NCI-H2227 treated with DMSO at 0.1 percent for 48 hours (cell line): ENCODE measurements at regions not wholly inside any gene's neighbourhood (a gene's known extent, or its start where the extent isn't known, plus 50 kb on each side); places are given as distances from the start of the nearest gene placed in this dataset.
"Not testable (repeated sequence)": the region's sequence is repeated elsewhere in the genome, so short reads cannot be mapped to it uniquely, and the experiment has no call there.

Experiments
- DNase-seq: peaks from one replicate; lab custom pipeline; 2025; lab: John Stamatoyannopoulos, UW

DNA sequence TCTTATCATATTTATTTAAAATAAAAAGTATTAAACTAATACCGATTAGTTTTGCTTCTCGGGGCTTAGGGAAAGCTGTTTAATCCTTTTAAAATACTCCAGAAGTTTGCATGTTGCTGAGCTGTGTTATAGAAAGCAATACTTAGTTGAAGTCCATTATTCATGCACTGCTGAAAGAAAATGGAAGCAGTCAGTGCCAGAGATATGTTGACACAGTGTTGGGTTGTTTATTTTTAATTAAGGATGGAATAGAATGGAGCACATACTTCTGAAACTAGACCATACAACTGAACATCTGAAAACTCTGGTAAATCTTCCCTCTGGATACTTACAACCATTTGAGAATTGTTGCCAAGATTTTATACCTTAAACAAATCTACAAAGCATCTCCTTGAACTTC is 282.7 kb upstream of the CCDC179 start:
- no peak for DNase-seq

DNA sequence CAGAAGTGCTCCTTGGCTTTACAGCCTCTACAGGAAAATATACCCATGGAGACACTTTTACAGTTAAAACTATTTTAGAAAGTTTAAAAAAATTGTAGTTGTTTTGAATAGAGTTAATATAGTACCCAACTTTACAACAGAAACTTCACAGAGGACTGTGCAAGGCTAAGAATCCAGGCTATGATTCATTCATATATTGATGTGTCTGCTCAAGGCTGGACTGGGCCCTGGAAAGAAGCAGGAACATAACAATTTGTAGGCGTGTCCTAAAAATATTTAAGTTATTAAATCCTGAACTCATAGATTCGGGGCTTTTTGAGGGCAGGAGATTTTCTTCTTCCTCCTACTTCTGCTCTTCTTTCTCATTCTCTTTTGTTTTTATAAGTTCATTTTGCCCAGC is 291.5 kb upstream of the CCDC179 start:
- DNase-seq: no peak

DNA sequence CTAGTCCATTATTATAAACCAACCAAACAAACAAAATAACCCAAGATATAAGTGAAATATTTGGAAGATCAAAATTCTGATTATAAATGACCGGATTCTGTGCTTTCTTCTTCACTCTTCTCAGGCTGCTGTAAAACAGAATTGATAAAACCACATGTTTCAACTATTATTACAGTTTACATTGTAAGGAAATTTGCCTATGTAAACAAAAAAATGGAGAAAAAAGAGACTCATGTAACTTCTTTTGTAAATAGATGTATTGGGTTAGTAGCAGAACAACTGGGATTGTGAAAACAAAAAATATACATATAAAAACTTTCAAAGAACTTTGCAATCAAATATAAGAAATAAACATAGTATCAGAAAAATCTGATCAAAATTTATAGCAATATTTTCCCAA is 295.2 kb upstream of the CCDC179 start:
- no peak for DNase-seq

DNA sequence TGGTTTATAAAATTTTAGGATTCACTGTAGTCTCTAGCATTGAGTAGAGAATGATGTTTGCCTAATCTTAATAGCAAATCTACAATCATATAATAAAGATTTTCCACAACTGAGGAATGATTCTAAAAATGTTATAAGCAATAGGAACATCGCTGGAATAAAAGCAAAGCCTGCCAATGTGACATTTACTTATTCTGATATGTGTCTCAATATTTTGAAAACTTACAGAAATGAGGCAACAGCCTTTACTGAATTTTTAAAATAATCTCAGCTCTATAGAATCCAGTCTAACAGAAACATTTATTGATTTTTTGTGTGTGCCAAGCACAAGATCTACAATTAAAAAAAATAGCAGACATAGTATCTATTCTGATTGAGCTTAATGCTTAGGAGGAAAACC is 303.7 kb upstream of the CCDC179 start:
- no peak for DNase-seq

DNA sequence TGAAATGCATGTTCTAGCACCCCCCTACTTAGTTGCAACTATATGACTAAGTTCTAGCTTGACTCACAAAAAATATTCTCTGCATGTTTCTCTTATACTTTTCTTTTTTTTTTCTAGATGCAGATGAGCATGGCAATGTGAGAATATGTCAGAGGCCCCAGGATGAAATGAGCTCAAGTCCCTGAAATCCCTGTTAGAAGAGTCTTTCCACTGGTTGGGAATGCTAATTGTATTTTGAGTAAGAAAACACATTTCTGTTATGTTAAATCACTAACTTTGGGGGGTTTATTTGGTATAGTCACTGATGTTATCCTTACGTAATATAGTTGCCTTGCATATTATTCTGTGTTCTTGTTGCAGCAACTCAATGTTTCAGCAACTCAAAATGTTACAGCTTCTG is 306.1 kb upstream of the CCDC179 start:
- no peak for DNase-seq

DNA sequence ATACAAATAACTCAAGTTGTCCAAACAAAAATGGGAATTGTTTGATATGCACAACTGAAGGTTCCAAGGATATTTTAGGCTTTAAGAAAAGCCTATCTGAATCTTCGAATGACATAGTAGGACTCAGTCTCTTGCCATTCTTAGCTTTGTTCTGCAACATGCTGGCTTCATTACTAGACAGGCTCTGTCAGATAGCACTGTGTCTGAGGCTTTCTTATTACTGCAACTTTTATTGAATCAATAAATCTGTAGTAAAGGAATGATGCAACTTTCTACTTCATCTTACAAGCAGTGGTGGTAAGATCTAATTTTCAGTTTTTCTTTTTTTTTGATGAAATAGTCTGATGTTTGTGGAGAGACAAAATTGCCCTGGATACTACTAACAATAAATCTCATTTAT is 319.3 kb upstream of the CCDC179 start:
- no peak for DNase-seq

DNA sequence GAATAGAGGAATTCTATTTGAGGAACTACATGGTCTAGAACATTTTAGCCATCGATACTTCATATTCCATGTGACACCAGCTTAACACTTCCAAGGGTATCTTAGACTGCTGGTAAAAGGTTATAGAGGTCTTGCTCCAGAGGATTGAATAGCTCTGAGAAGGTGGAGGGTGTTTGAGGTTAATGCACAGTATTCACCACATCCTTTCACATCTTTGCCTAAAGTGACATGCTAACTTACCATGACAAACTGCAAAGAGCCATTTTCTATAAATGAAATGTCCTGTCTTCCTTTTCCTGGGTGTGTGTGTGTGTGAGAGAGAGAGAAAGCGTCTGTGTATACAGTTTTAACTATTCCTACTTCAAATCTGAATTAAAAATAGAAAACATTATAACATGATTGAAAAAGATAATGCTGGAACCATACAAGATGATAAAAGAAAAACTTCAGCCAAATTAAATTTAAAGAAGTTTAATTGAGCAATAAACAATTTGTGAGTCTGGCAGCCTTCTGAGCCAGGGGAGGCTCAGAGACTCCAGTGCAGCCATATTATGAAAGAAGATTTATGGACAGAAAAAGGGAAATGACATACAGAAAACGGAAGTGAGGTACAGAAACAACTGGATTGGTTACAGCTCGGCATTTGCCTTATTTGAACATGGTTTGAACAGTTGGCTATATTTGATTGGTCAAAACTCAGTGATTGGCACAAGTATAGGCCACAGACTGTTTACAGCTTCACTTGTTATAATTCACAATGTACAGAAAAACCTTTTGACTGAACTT is 320.9 kb upstream of the CCDC179 start:
- no peak for DNase-seq

DNA sequence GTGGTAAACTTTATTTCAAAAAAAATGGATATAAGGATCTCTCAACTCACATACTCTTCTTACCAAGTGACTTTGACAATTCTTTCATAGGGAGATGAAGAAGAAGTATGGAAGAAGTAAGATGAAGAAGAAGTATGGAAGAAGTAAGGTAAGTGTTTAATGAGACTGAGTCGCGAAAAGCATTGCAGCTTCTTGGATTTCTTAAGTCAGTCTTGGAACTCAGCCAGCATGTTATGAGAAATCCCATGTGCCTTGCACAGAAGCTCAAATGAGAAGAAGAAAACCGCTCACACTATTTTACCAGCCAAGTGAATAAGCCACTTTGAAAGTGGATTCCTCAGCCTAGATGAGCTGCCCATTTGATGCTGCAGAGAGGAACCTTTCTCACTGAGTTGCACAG is 332.0 kb upstream of the CCDC179 start:
- DNase-seq: no peak

DNA sequence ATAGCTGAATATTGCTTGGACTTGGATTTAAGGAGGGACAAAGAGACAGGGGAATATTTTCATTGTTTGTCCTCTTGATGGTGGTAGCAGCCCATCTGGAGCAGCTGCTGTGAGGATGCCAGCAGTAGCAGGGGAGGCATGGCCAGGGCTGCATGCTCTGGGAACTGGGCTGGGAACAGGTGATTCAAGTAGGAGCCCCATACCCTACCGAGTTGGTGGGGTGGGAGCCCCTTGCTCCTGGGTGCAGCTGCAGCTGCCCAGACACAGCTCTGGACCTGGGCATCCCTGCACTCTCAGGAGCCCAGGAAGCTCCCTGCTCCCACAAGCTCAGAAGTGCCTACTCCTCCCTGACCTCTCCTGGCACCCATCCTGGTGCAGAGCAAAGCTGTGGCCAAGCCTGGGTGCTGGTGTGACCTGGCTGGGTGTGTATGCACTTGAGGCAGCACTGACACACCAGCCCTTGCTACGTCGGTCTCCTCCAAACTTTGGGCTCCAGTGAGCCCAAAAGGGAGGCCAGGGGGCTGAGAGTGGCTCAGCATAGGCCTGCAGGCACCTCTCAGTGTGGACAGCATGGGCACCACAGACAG is 341.8 kb upstream of the CCDC179 start:
- DNase-seq: no peak

DNA sequence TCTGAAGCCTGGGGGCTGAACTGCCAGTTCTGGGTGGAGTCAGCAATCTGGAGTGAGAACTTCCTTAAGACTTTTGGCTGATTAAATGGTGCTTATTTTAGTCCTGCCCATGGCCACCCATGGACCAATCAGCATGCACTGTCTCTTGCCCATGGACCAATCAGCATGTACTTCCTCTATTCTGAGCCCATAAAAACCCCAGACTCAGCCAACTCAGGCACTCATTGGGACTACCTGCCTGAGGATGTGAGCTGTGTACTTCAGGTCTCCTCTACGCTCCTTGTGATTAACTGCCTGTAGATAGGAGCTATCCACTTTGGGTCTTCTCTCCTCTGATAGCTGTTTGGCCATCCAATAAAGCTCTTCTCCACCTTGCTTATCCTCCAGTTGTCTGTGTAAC is 342.3 kb upstream of the CCDC179 start:
- no peak for DNase-seq

DNA sequence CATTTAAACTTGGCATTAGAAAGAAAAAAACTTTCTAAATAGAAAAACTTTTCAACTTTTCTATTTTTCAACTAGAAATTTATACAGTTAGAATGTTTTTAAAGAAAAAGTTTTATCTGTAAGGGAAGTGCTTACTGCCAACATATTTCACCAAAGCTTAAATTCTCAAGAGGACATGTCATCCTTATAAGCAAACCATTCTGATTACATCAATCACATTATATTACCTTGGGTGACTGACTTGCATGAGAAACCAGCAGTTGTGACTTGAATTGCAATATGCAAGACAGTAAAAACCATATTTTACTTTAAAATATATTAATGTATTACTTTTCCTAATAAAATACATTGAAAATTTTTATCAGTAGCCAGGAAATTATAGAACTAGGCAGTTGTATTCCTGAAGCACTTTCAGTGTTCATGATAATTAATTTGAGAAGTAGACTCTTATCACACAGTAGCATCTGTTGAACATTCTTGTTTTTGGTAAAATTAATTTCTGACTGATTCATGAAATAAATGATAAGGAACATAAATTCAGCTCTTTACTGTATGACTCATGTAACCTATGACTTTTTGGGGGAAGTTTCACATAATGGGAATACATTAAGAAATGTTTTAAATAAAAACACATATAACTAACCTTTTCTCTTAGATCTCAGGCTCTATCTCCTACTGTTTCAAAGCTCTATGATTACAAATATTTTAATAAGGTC is 345.0 kb upstream of the CCDC179 start:
- DNase-seq: no peak

DNA sequence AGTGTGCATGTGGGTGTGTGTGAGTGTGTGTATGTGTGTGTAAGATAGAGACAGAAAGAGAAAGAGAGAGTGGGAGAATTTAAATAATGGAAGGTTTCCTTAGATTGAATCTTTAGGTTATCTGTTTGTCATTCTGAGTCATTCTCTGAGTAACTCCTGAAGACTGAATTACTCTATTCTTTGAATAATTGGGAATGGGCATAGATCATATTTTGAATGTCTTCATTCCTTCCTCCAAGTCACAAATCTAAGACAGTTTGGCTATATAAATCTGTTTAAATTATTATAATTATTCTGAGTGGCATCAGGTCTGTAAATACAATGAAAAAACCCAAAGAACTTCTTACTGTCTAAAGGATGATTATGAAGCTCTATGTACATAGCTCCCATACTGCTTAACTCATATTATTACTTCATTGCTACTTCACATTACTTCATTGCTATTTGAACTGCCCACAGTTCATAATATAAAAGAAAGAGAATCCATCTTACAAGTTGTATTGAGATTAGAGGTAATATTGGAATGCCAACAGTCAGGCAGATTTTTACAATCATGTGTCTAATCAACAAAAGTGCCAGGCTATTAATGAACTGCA is 346.6 kb upstream of the CCDC179 start:
- DNase-seq: no peak

DNA sequence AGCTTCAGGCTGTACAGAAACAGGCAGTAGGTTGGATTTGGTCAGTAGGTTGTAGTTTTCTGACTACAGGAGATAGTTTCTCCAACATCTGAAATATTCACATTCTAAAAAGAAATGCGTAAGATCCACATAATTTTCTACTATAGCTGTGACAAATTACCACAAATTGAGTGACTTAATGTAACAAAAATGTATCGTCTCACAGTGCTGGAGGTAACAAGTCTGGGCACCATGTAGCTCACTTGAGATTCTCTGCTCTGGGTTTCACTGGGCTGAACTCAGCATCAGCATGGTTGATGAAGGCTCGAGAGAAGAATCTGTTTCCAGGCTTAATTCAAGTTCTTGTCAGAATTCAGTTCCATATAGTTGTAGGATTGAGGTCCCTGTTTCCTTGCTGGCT is 350.9 kb upstream of the CCDC179 start:
- no peak for DNase-seq

DNA sequence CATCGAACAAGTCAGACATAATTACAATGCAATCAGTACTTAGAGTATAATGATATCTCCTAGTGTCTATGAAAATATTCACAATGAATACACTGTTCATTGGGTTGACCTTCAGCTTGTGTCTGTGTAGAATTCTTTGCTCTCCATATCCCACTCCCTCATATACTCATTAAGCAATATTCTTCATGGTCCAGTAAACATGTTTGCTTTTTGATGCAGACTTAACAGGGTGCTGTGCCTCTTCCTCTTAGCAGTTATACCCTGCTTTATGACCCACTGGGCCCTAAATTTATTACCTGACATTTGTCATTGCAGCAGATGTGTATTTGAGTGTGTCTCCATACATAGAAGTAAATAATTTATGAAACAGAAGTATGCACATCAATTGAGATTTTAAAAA is 352.5 kb upstream of the CCDC179 start:
- peak; percentile 29 for DNase-seq

DNA sequence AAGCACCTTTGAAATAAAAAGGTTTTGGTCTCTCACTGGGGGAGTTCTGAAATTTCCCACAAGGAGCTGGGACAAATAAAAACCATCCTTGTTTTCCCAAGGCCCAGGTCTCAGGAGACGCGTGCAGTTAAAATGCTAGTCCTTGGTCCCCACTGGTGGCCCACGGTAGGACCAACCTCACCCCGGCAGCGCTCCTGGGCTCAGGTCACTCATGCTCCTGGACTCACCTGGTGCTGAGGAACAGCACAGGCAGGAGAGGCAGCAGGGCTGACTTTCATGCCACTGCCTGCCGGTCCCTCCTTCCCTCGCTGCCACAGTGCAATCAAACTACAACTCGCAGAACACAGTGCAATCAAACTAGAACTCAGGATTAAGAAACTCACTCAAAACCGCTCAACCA is 356.8 kb upstream of the CCDC179 start:
- DNase-seq: no peak

DNA sequence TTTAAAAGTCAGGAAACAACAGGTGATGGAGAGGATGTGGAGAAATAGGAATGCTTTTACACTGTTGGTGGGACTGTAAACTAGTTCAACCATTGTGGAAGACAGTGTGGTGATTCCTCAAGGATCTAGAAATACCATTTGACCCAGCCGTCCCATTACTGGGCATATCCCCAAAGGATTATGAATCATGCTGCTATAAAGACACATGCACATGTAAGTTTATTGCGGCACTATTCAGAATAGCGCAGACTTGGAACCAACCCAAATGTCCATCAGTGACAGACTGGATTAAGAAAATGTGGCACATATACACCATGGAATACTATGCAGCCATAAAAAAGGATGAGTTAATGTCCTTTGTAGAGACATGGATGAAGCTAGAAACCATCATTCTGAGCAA is 359.8 kb upstream of the CCDC179 start:
- DNase-seq: not testable (repeated sequence)

DNA sequence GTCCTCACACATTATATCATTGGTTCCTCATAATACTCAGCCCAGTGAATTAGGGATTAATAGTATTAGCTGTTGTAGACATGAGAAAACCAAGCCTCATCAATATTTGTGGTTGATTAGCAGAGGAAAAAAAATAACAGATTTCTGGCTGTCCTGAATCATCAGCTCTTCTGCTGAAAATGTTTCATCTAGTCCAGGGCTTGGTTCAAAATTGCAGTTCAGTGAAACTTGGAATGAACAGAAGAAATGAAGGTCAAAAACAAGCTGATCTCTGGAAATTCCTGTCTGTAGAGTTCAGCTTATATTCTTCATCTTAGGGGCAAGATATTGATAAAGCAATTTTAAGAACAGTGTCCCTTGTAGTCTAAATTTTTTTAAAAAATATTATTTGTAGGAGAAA is 361.1 kb upstream of the CCDC179 start:
- DNase-seq: no peak

DNA sequence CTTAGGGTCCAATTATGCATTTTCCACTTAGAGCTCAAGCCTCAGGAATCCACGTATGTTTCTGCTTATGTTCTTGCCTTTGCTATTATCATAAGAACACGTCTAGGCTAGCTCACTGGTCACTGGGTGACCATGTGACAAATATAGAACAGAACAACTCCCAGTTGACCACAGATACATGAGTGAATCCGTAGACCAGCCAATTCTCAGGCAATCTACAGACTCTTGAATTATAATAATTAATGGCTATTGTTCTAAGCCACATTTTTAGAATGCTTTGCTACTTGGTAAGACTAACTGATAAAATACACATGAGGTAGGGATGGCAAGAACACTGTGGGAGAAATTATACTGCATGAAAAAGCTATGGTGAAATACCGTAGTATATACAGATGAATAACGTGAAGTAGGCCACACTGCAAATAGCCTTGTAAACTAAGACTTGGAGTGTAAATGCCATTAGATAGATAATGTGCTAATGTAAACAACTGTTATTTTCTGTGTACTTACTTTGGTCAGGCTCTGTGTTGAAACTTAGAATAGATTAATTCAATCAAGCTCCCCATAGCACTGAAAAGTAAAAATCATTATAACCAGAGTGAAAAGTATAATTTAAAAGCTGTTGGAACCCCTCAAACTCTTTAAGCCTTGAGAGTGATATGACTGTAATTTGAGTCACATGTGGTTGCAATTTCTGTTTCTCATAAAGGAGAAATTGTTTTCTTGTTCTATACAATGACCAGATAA is 366.2 kb upstream of the CCDC179 start:
- no peak for DNase-seq

DNA sequence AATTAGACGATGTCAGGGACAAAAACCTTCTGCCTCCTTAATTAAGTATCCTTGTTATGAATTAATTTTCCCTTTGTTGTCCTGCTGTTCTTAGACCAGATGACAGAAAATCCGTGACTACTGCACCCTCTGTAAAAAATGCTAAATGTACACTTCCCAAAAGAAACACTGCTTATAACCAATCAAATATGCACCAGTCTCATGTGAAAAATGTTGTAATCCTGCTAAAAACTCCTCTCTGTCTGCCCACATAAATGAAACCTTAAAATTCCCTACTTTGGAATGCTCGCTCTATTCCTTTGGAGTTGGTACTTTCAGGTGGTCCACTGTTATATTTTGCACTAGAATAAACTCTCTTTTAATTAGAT is 366.8 kb upstream of the CCDC179 start:
- no peak for DNase-seq

DNA sequence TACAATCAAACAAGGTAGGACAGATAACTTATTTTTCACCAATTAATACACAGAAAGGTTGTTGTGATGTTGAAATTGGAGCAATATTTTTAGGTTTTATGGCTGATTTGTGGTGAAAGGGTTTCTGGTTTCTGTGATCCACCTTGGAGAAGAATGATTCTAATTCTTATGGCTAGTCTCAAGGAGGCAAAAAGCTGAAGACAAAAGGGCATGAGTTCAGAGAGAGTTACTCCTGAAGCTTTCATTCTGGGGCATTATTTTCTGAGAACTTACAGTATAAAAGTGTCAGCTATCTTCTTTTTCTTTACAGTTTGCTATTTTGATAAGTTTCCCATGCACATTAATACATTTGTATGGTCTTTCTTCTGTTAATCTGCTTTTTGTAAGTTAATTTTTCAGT is 372.4 kb upstream of the CCDC179 start:
- DNase-seq: no peak

DNA sequence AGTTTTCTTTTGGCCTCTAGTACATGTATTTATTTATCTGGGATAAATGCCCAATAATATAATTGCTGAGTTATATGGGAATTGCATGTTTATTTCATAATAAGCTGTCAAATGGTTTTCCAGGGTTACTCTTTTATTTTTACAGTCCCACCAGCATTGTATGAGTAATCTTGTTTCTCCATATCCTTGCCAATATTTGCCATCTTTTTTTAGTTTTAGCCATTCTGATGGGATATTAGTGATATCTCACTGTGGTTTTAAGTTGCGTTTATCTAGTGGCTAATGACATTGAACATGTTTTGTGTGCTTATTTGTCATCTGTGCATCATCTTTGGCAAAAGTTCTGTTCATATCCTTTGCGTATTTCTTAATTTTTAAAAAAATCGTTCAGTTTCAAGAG is 372.8 kb upstream of the CCDC179 start:
- DNase-seq: no peak

DNA sequence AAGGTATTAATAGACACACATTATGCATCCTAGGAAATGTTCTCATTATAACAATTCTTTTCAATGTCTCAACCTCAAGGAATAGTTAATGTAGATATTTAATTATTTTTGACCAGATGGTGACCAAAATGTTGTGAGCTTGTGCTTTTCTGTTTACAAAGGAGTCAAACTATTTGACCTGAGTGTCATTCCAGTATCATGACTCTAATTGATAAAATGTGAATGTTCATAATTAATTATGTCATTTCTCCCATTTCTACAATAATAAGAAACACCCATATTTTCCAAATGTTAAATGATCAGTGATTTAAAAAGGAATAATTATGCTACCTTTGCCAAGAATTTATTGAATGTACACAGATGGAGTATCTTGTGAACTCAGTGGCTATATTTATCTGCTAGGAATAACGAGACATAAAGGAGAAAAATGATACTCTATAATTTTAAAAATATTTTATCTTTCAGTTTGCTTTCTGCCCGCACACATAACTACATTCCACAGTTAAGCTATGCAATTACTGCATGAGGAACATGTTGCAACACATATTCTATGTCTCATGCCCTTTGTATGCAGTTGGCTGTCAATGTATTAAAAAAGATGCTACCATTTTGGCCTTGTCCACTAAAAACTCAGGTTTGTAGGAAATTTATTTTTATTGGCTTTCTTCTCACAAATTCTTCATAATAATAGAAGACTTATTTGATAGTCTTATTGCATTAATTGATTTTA is 376.7 kb upstream of the CCDC179 start:
- DNase-seq: no peak
